ENCODE measurements at regions not wholly inside any gene's neighbourhood (a gene's known extent, or its start where the extent isn't known, plus 50 kb on each side); places are given as distances from the start of the nearest gene placed in this dataset.

- TF ChIP-seq CTCF (conservative IDR thresholded peaks at IDR 0.05; ENCODE audit: low read depth, low read length), result no peak
- no peak for TF ChIP-seq FOS (IDR thresholded peaks at IDR 0.05; ENCODE audit: low read depth, low read length)
Measured at GRCh38 chr1:112114540-112114939, 125.1 kb upstream of the KCND3 start.
